ENCODE measurements at regions not wholly inside any gene's neighbourhood (a gene's known extent, or its start where the extent isn't known, plus 50 kb on each side); places are given as distances from the start of the nearest gene placed in this dataset.
A peak's percentile ranks its signal among the peaks of the same experiment; 100 is the strongest.

- no peak for DNase-seq (ENCODE audit: low read depth, low spot score)
Measured at GRCh38 chr2:23127465-23127864, 257.5 kb upstream of the KLHL29 start.

- DNase-seq (ENCODE audit: low read depth, low spot score): no peak
Measured at GRCh38 chr2:23128684-23129292, 256.2 kb upstream of the KLHL29 start.

DNA sequence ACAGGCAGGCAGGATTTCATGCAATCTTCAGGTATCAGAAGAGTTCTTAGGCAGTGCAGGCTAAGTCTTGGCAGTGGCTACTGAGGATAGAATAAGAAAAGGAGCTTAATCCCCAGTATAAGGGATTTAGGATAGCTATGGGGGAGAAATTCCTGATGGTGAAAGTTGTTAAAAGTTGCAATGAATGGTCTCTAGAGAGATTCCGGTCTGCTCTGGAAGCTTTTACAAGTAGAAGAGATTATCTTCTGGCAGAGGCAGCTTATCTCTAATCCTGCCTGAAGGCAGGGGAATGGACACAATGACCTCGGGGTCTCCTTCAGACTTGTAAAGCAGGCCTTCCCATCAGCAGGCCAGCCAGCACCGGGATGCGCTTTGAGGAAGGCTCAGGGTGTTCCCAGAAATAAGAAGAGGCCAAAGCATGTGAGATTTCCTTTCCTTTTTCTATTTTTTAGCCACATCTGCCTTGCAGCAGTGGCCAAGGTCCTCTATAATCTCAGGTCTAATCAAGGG, 253.9 kb upstream of the KLHL29 start:
- DNase-seq (ENCODE audit: low read depth, low spot score): no peak

DNA sequence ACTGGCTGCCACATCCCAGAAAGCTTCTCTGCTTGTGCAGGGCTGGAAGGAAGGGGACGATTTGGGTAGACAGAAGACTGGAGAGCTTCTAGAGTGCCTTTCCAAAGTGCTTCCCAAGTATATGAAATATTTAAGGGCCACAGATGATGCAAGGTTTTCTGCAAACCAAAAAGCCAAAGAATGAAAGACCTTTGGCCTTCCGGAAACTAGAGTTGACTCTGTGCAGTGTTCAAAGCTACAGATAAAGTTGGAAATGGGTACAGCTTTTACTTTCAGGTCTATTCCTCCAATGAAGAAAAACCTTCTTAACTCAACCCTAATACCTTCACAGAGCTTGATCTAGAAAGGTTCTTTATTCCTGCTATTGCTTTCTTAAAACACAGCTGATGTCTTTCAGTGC, 253.0 kb upstream of the KLHL29 start:
- no peak for DNase-seq (ENCODE audit: low read depth, low spot score)

DNA sequence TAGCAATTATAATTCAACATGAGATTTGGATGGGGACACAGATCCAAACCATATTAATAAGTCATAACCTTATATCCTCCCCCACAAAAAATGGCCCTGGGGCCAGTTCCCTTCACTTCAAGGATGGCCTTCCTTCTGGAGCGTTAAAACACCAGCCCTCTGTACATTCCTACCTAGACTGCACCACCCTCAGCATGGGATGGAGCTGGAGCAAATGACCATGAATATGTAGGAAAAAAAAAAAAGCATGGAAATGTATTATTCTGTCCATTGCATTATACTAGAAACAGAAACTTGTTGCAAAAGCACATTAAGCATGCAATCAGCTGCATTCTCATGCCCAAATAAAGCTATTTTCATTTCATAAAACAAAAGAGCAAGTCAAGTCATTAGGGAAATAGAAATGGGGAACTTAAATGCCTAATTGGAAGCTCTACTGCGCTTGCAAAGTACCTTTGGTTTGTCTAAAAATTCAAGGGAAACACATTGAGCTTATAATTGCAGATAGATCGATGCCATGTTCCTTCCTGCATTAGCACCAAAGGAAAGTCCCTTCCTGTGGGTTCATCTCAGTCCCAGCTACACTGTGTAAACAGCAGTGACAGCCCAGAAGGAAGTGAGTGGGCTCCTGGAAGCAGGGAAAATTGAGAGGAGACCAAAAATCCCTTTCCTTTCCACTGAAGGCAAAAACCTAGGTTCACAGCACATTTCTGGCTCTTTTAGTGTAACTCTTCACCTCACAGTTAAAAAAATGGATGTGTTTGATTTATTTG, 252.0 kb upstream of the KLHL29 start:
- no peak for DNase-seq (ENCODE audit: low read depth, low spot score)

DNA sequence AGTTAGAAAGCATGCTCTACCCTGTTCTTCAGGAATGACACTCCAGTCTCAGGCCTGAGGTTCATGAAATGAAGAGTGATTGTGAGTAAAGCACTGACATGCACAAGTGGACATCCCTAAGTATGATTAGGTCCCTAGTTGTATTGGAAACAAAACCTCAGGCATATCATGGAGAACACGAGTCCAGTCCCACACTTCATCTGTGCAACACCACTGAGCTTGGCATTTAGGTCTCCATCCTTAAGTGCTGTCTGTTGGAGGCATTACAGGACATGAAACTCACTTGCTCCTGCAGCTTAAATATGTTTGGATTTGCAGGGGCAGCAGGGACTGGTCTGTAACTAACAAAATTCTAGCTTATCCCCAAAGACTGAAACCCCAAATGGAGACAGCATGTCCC, 250.3 kb upstream of the KLHL29 start:
- DNase-seq (ENCODE audit: low read depth, low spot score): no peak

- DNase-seq (ENCODE audit: low read depth, low spot score): peak; percentile 83
Measured at GRCh38 chr2:23135481-23136100, 249.4 kb upstream of the KLHL29 start.

GRCh38 chr2:23137166-23137565, 247.8 kb upstream of the KLHL29 start:
- peak; percentile 8 for DNase-seq (ENCODE audit: low read depth, low spot score)

GRCh38 chr2:23138701-23139100, 246.3 kb upstream of the KLHL29 start:
- DNase-seq (ENCODE audit: low read depth, low spot score): peak; percentile 54

DNA sequence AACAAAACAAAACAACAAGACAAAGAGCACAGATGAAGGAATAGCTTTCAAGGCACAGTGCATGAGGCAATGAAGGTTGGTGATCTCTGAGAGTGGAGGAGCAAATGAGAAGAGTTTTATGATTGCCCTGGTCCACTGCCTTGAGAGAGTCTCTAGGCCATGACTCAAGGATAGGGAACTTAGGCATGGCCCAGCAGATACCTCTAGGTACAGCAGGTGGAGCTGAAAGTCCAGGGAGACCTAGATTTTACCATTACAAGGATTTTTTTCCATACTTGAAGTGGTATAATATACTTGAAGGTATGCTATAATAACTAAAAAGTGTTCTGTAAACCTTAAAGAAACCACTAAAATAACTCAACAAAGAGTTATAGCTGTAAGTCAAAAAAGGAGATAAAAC, 239.5 kb upstream of the KLHL29 start:
- no peak for DNase-seq (ENCODE audit: low read depth, low spot score)

DNA sequence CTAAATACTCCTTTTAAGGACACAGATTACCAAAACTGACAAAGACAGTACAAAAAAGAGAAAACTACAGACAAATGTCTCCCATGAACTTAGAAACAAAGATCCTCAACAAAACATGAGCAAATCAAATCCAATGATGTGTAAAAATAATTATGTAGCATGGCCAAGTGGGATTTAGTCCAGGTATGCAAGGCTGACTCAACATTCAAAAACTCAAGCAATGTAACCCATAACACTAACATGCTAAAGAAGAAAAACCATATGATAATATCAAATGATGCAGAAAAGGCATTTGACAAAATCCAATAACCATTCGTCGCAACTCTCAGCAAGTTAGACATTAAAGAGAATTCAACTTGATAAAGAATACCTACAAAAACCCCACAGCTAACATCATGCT, 239.0 kb upstream of the KLHL29 start:
- DNase-seq (ENCODE audit: low read depth, low spot score): peak; percentile 50

- no peak for DNase-seq (ENCODE audit: low read depth, low spot score)
Measured at GRCh38 chr2:23148342-23148741, 236.6 kb upstream of the KLHL29 start.

- DNase-seq (ENCODE audit: low read depth, low spot score): no peak
Measured at GRCh38 chr2:23149777-23150176, 235.2 kb upstream of the KLHL29 start.

DNA sequence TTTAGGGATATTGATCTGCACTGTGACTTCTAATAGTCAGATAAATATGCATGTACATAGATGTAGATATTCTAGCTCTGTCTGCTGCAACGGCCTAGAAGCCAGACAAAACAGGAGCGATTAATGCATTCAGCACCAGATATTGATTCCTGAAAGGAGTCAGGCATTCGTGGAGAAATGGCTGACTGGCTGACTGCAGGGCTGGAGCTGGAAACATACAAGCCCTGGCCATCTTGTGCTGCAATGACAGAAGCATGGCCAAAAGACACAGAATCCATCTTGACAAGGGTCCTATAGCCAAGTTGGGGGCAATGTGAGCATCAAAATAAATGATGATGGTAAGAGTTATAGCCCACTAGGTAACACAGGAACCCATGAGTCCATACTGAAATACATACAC, 231.5 kb upstream of the KLHL29 start:
- no peak for DNase-seq (ENCODE audit: low read depth, low spot score)

DNA sequence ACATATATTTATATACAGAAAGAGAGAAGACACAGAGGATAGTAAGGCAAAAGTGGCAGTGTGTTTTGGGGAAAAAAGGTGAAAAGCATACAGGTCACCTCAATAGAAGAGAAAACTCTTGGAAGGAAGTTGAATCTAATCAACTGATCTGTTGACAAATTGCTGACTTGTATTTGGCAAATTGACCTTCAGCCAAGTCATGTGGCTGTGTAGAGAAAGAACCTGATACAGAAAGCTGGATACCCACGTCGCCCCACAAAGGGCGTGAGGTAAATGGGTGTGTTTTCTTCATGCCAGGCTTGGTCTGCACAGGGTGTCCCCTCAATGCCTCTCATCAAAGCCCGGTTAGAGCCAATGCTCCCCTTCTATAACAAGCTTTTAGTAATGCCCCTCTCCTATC, 230.0 kb upstream of the KLHL29 start:
- no peak for DNase-seq (ENCODE audit: low read depth, low spot score)

GRCh38 chr2:23157812-23158211, 227.2 kb upstream of the KLHL29 start:
- DNase-seq (ENCODE audit: low read depth, low spot score): no peak

DNA sequence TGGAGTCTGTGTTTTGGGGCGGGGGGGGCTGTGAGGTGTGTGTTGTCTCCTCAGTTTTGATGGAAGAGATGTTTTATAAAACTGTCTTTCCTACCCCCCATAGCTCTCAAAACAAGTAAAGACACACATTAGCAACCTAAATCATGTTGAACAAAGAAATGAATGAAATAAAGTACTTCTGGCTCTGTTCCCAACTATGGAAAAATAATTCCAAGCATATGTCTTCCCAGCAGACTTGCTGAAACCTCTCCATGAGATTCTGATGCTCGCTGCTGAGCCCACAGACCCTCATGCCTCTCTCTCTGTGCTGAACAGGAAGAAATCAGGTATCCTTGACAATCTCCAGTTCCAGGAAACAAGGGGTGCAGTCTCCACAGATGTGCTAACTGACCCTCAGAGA, 226.7 kb upstream of the KLHL29 start:
- DNase-seq (ENCODE audit: low read depth, low spot score): no peak

DNA sequence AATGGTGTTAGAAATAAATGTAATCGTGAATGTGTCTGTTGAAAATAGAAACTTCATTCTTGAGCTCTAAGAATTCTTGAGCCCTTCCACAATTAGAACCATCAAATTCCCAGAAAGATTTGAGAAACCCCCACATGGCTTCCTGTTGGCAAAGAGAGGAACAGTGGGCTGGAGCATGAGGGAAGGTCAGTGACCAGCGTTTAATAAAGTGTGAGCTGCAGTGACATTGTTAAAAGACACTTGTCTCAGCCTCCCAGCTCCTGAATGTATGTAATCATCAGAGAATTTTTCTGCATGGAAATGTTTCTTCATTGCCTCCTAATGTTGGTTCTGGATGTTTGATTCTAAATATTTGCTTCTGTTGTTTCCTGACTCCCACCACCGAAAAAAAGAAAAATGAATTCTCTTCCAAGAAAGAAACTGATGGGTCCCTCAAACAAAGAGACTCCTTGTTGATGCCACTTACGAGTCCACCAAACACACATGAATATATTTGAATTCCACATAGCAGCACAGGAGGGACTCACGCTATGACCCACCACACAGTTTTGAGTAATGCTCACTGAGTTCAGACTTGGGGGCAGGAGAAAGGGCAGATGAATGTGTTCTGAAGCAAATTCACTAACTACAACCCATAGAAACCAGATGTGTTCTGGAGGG, 225.1 kb upstream of the KLHL29 start:
- no peak for DNase-seq (ENCODE audit: low read depth, low spot score)

- no peak for DNase-seq (ENCODE audit: low read depth, low spot score)
Measured at GRCh38 chr2:23164173-23164572, 220.8 kb upstream of the KLHL29 start.

- no peak for DNase-seq (ENCODE audit: low read depth, low spot score)
Measured at GRCh38 chr2:23169896-23170295, 215.1 kb upstream of the KLHL29 start.

GRCh38 chr2:23171108-23171507, 213.9 kb upstream of the KLHL29 start:
- no peak for DNase-seq (ENCODE audit: low read depth, low spot score)

DNA sequence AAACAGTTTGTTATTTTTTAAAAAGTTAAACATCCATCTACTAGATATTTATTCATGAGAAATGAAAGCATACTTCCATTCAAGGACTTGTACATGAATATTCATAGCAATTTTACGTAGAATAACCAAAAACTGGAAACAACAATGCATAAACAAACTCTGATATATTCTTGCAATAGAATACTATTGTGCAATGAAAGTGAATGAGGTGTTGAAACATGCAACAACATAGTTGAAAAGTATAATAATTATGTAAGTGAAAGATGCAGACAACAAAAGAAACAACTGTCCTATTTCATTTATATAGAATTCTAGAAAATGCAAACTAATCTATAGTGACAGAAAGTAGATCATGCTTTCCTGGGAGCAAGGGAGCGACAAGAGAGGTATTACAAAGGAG, 206.6 kb upstream of the KLHL29 start:
- no peak for DNase-seq (ENCODE audit: low read depth, low spot score)

Measured in astrocyte of the hippocampus (primary cell).